HG03457 (cell line): ENCODE measurements at regions not wholly inside any gene's neighbourhood (a gene's known extent, or its start where the extent isn't known, plus 50 kb on each side); places are given as distances from the start of the nearest gene placed in this dataset.
"Not testable (repeated sequence)": the region's sequence is repeated elsewhere in the genome, so short reads cannot be mapped to it uniquely, and the experiment has no call there.

Experiments used
- ATAC-seq: cut with Tn5 transposase; IDR thresholded peaks from one replicate; pipeline ENCODE4 v1.9.1; 2021; ENCODE audit warnings: moderate number of reproducible peaks; ENCODE audit not compliant: unreplicated experiment

- ATAC-seq: no peak
Observed at GRCh38 chr5:63011158-63011557, 432.5 kb downstream of the LRRC70 start.

GRCh38 chr5:63008195-63008594, 429.6 kb downstream of the LRRC70 start:
- ATAC-seq: no peak

GRCh38 chr5:62994842-62995241, 416.2 kb downstream of the LRRC70 start:
- not testable (repeated sequence) for ATAC-seq

- no peak for ATAC-seq
Observed at GRCh38 chr5:62985749-62986148, 407.1 kb downstream of the LRRC70 start.

- ATAC-seq: no peak
Observed at GRCh38 chr5:62982348-62982747, 403.7 kb downstream of the LRRC70 start.

GRCh38 chr5:62980884-62981283, 402.3 kb downstream of the LRRC70 start:
- ATAC-seq: no peak

GRCh38 chr5:62979472-62979871, 400.9 kb downstream of the LRRC70 start:
- ATAC-seq: no peak

GRCh38 chr5:62977661-62978060, 399.0 kb downstream of the LRRC70 start:
- no peak for ATAC-seq

GRCh38 chr5:62974623-62975022, 396.0 kb downstream of the LRRC70 start:
- no peak for ATAC-seq

- no peak for ATAC-seq
Observed at GRCh38 chr5:62969409-62970120, 390.9 kb downstream of the LRRC70 start.

- ATAC-seq: no peak
Observed at GRCh38 chr5:62964428-62964827, 385.8 kb downstream of the LRRC70 start.

GRCh38 chr5:62960781-62961180, 382.2 kb downstream of the LRRC70 start:
- no peak for ATAC-seq

- ATAC-seq: no peak
Observed at GRCh38 chr5:62956597-62956996, 378.0 kb downstream of the LRRC70 start.

GRCh38 chr5:62954578-62954977, 376.0 kb downstream of the LRRC70 start:
- ATAC-seq: no peak

GRCh38 chr5:62948301-62948700, 369.7 kb downstream of the LRRC70 start:
- no peak for ATAC-seq

- ATAC-seq: no peak
Observed at GRCh38 chr5:62942384-62942783, 363.8 kb downstream of the LRRC70 start.

GRCh38 chr5:62938927-62939326, 360.3 kb downstream of the LRRC70 start:
- no peak for ATAC-seq

- no peak for ATAC-seq
Observed at GRCh38 chr5:62937661-62938558, 359.3 kb downstream of the LRRC70 start.

GRCh38 chr5:62935660-62936059, 357.0 kb downstream of the LRRC70 start:
- ATAC-seq: no peak

- no peak for ATAC-seq
Observed at GRCh38 chr5:62934319-62934718, 355.7 kb downstream of the LRRC70 start.

- ATAC-seq: no peak
Observed at GRCh38 chr5:62933261-62933660, 354.6 kb downstream of the LRRC70 start.
